A549 (cell line): ENCODE measurements at regions not wholly inside any gene's neighbourhood (a gene's known extent, or its start where the extent isn't known, plus 50 kb on each side); places are given as distances from the start of the nearest gene placed in this dataset.

Experiments used
- CBX2 ChIP-seq: fragments of 200-600 bp; sonication (generic); IDR thresholded peaks from 2 replicates; pipeline ENCODE4 v1.6.1; 2016; ENCODE audit warnings: low read depth, mild to moderate bottlenecking, borderline replicate concordance
- FOSL2 ChIP-seq, 2 experiments: fragments of 450-650 bp in 1 of 2; fragments of >200 bp in 1 of 2; sonication (Bioruptor Twin) in 1 of 2; formaldehyde crosslinking; IDR thresholded peaks; 2 replicates each; pipeline versions ENCODE4 v1.5.0 to v1.6.1; 2016 to 2020; ENCODE audit warnings: mild to moderate bottlenecking in 1 of 2, moderate library complexity in 1 of 2
- JUN ChIP-seq, 2 experiments: fragments of >200 bp; sonication (Bioruptor Twin); formaldehyde crosslinking; IDR thresholded peaks; 2 replicates in 1 of 2; 3 replicates in 1 of 2; pipeline ENCODE4 v1.6.1; 2016 to 2017
- POLR2A ChIP-seq: IDR thresholded peaks from 2 replicates; pipeline ENCODE4 v1.6.1; 2012; ENCODE audit warnings: mild to moderate bottlenecking, low read length
- RAD21 ChIP-seq, 2 experiments: fragments of >200 bp in 1 of 2; sonication (Bioruptor Twin) in 1 of 2; formaldehyde crosslinking in 1 of 2; IDR thresholded peaks in 1 of 2; conservative IDR thresholded peaks in 1 of 2; 2 replicates in 1 of 2; 3 replicates in 1 of 2; pipeline ENCODE4 v1.6.1; 2012 to 2018; ENCODE audit warnings: inconsistent platforms in 1 of 2
- SREBF2 ChIP-seq: fragments of 450-650 bp; IDR thresholded peaks from 2 replicates; pipeline ENCODE4 v1.6.1; 2014; ENCODE audit warnings: mild to moderate bottlenecking, moderate library complexity
- TF ChIP-seq, protein P1 (sequence below): fragments of >200 bp; sonication (Bioruptor Twin); formaldehyde crosslinking; IDR thresholded peaks from 3 replicates; pipeline ENCODE4 v1.5.1; 2016
- TF ChIP-seq, protein P2 (sequence below): fragments of 200-600 bp; sonication (generic); IDR thresholded peaks from 2 replicates; pipeline ENCODE4 v1.6.1; 2016; ENCODE audit warnings: antibody characterized with exemption, mild to moderate bottlenecking, moderate library complexity

DNA sequence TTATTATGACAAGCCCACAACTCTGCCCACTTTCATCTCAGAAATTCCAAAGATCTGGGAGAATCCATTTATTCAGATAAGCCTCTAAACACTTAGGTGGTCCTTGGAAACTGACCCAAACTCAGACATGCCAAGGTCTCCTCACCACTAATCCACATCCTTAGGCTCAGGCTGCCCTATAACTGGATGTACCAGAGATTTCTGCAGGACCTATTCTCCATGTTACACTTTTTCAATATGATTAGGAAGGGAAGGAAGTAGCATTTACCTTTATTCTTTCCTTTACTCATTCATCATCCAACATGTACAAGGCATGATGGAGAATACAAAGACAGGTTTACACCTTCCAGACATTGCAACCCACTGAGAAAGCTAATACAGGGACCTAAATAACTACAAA, 145.9 kb upstream of the BMP4 start:
- TF ChIP-seq, protein P1, sequence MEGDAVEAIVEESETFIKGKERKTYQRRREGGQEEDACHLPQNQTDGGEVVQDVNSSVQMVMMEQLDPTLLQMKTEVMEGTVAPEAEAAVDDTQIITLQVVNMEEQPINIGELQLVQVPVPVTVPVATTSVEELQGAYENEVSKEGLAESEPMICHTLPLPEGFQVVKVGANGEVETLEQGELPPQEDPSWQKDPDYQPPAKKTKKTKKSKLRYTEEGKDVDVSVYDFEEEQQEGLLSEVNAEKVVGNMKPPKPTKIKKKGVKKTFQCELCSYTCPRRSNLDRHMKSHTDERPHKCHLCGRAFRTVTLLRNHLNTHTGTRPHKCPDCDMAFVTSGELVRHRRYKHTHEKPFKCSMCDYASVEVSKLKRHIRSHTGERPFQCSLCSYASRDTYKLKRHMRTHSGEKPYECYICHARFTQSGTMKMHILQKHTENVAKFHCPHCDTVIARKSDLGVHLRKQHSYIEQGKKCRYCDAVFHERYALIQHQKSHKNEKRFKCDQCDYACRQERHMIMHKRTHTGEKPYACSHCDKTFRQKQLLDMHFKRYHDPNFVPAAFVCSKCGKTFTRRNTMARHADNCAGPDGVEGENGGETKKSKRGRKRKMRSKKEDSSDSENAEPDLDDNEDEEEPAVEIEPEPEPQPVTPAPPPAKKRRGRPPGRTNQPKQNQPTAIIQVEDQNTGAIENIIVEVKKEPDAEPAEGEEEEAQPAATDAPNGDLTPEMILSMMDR: no peak
- TF ChIP-seq JUN (IDR thresholded peaks at IDR 0.05): no peak
- TF ChIP-seq CBX2: no peak
- TF ChIP-seq, protein P2, sequence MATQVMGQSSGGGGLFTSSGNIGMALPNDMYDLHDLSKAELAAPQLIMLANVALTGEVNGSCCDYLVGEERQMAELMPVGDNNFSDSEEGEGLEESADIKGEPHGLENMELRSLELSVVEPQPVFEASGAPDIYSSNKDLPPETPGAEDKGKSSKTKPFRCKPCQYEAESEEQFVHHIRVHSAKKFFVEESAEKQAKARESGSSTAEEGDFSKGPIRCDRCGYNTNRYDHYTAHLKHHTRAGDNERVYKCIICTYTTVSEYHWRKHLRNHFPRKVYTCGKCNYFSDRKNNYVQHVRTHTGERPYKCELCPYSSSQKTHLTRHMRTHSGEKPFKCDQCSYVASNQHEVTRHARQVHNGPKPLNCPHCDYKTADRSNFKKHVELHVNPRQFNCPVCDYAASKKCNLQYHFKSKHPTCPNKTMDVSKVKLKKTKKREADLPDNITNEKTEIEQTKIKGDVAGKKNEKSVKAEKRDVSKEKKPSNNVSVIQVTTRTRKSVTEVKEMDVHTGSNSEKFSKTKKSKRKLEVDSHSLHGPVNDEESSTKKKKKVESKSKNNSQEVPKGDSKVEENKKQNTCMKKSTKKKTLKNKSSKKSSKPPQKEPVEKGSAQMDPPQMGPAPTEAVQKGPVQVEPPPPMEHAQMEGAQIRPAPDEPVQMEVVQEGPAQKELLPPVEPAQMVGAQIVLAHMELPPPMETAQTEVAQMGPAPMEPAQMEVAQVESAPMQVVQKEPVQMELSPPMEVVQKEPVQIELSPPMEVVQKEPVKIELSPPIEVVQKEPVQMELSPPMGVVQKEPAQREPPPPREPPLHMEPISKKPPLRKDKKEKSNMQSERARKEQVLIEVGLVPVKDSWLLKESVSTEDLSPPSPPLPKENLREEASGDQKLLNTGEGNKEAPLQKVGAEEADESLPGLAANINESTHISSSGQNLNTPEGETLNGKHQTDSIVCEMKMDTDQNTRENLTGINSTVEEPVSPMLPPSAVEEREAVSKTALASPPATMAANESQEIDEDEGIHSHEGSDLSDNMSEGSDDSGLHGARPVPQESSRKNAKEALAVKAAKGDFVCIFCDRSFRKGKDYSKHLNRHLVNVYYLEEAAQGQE: no peak
- no peak for TF ChIP-seq POLR2A
- no peak for TF ChIP-seq RAD21 (conservative IDR thresholded peaks at IDR 0.05 in 1 of 2, IDR thresholded peaks at IDR 0.05 in 1 of 2)
- TF ChIP-seq FOSL2 (IDR thresholded peaks at IDR 0.05): no peak
- TF ChIP-seq FOSL2 (CRISPR knock-in tag; IDR thresholded peaks at IDR 0.05): no peak
- TF ChIP-seq SREBF2: no peak
